Activated CD8-positive, alpha-beta memory T cell treated with anti-CD3 and anti-CD28 coated beads for 36 hours (primary cell): ENCODE measurements at regions not wholly inside any gene's neighbourhood (a gene's known extent, or its start where the extent isn't known, plus 50 kb on each side); places are given as distances from the start of the nearest gene placed in this dataset.

ENCODE experiments used
- CTCF ChIA-PET: fragments of 350-600 bp; sonication (Branson Sonifier 250); formaldehyde crosslinking; loops from one replicate; lab custom pipeline; 2021; ENCODE audit warnings: antibody characterized with exemption; lab: Charles Lee
- POLR2A ChIA-PET: fragments of 350-600 bp; sonication (Branson Sonifier 250); formaldehyde crosslinking; loops from one replicate; lab custom pipeline; 2021; ENCODE audit warnings: antibody characterized with exemption; lab: Charles Lee

DNA sequence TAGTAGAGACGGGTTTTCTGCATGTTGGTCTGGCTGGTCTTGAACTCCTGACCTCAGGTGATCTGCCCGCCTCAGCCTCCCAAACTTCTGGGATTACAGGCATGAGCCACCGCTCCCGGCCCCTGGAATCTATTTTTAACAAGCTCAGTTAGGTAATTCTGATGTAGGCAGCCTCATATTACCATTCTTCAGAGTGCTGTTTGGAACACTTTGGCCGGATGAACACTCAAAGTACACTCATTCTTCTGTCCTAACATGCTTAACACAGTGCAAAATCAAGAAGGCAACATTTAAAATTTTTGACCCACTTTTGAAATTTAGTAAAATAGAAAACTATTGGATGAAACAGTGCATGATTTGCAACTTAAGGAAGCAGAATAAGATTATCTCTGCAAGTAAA is 586.7 kb upstream of the CHORDC1 start:
- POLR2A ChIA-PET = no interaction called here
- CTCF ChIA-PET = no interaction called here

DNA sequence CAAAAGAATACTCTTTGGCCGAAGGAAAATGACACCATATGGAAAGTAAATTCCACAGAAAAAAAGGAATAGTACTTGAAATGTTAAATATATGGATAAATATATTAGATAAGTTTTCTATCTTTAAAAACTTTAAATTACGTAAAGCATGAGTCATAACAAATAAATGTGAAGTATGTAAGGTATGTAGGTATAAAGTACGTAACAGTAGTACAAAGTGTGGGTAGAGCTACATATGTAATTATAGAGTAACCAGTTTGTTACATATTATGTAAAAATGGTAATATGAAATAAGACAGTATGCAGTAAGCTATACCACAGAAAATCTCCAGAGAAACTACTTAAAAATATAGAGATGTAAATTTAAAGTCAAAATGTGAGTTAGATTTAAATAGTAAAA is 582.3 kb upstream of the CHORDC1 start:
- ChIA-PET CTCF (no interaction called here), POLR2A (no interaction called here)

DNA sequence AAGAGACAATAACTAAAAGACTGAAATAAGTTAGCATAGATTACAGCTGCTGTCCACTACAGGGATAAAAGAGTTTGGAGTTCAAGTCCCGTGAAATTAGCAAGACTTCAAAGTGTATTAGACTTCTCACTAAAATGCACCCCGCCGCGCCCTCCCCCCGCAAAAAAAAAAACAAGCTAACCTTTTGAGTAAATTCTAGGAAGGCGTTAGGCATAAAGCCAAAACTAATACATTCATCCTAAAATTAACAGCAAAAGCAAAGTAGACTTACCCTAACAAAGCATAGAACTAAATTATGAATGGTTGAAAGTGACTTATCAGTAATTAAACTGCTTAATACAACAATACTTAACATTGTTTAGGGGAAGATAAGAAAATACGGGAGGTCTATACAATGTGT is 581.0 kb upstream of the CHORDC1 start:
- POLR2A ChIA-PET = interaction anchor here (0.6 kb wide), 1 partner anchor 132 kb away, joined by 3 read pairs; no protein-coding TSS in a partner anchor

DNA sequence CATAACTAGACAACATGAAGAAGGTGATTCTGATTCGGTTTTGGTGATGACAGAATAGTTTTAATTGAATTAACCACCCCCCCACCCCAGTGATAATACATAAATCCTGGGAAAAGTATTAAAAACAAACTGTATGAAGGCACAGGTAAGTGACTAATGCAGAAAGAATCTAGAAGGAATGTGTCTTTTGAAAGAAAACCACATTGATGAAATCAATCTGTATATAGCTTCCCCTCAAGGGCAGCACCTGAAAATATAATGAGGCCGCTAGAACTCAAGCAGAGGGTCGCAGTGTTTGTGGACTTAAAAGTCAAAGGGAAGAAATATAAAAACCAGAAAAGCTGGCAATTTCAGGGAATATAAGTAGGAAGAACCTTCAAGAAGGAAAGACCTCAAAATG is 580.5 kb upstream of the CHORDC1 start:
- POLR2A ChIA-PET = no interaction called here
- CTCF ChIA-PET = no interaction called here

More for the DNA sequence above, 581.0 kb upstream of the CHORDC1 start:
- CTCF ChIA-PET = no interaction called here

DNA sequence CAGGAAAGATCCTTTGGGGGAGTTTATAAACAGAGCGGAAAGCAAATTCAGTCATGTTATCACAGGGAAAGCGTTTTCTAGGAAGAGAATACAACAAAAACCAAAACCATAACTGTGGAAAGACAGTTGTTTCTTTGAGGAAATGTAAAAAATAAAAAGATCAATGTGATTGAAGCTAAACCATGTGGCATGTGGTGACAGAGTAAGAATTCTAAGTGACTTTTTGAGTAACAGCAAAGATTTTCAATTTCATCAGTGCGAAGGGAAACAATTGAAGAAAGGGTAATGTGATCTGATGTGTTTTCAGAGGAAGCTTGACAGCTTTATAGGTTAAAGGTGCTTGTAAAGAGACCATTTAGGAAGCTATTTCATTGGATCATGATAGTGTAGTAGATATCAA is 575.9 kb upstream of the CHORDC1 start:
- CTCF ChIA-PET = no interaction called here
- POLR2A ChIA-PET = no interaction called here

DNA sequence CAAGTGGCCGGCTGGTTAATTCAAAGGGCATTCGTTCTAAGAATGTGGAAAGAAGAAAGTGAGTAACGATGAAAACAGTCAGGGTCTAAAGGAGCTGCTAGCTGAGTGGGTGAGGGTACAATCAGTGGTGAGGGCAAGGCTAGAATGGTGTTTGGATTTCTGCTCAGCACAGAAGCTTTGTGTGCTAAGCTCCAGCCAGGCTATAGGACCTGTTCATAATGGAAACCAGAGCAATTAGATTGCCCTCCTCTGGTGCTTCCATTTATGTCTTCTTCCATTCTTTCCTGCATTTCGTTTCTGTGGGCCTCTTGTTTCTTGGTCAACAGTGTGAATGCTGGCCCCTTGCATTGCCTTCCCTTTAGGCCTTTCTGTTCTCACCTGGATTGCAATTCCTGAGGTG is 572.9 kb upstream of the CHORDC1 start:
- POLR2A ChIA-PET = no interaction called here
- CTCF ChIA-PET = no interaction called here

DNA sequence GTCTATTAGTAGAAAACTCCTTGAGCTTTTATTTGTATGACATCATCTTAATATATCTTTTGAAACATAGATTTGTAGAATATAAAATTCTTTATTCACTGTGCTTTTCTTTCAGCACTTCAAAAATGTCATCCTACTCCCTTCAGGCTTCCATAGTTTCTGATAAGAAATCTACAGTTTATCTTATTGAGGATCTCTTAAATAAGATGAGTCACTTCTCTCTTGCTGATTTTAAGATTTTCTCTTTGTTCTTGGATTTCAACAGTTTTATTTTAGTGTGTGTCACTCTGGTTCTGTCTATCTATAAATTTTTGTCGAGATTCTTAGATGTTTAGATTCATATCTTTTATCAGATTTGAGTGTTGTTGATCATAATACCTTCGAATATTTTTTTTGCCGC is 566.1 kb upstream of the CHORDC1 start:
- ChIA-PET POLR2A (no interaction called here), CTCF (no interaction called here)

DNA sequence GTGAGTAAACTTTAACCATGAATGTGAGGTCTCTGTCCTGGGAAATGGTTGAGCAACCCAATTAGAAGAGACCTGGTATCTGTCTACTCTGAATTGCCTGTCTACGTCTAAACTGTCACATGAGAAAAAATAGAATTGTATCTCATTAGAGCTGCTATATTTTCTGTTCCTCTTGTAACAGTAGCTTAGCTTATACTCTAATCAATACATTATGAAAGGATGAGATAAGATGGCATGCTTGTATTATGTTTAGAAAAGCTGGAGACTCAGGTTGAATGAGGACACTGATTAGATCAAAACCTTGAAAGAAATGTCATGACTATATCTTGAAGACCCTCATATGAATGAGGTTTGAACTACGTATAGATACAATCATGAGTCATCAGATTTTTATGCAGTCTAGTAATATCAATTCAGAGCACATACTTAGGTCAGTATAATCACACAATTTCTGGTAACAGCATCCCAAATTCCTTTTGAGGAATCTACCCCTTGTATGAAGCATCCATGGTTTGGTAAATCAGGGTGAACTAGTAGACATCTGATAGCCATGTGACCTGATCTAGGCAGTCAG is 561.5 kb upstream of the CHORDC1 start:
- ChIA-PET POLR2A (no interaction called here), CTCF (no interaction called here)

DNA sequence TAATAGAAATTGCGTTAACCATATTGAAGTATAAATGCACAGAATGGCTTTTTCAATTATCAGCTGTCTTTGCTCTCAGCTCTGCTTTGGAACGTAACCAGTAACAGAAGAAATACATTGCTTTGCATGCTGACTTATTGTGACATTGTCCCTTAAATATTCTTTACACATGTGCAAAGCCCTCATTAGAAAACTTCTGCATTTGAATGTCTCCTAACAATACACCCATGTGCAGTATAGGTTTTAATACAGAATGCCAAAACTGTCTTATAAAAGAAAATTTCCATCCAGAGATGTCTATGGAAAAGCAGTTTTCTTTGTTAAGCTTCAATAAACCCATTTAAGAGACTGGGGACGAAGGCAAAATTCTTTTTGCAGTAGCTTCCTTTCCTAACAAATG is 560.3 kb upstream of the CHORDC1 start:
- ChIA-PET POLR2A (no interaction called here), CTCF (no interaction called here)

DNA sequence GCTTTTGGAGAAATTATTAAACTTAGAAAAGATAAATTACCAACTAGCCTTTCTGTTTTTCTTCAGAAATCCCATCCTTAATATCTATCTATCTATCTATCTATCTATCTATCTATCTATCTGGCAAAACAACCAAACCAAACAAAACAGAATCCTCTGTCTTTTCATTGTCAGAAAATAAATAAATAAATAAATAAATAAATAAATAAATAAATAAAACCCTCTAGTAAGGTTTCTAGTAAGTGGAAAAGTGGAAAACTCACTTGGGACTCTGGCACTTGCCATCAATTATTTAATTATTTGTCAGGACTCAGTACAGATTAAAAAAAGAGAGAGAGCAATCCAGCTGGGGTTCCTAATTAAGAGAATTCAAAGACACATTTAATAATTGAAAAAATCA is 556.2 kb upstream of the CHORDC1 start:
- ChIA-PET POLR2A (no interaction called here), CTCF (no interaction called here)

DNA sequence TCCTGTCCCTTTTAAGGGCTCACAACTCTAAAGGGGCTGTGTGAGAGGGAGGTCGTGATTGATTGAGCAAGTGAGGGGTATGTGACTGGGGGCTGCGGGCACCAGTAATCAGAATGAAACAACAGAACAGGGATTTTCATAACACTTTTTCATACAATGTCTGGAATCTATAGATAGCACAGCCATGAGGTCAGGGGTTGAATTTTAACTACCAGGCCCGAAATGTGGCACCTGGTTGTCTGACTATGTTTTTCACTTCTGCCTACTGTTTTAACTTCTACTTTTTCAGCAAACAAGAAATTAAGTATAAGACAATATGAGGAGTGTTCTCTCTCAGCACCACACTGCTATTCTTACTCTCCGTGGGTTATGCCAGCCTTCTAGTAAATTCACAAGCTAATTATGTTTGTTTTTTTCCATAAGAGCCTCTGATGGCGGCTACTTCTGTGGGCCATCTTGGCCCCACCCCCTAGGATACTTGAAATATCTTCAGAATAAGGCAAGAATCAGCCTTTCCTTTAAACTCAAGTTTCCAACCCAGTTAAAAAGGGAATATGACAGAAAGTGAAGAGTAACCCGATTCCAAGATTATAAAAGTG is 552.8 kb upstream of the CHORDC1 start:
- POLR2A ChIA-PET = no interaction called here
- CTCF ChIA-PET = no interaction called here

DNA sequence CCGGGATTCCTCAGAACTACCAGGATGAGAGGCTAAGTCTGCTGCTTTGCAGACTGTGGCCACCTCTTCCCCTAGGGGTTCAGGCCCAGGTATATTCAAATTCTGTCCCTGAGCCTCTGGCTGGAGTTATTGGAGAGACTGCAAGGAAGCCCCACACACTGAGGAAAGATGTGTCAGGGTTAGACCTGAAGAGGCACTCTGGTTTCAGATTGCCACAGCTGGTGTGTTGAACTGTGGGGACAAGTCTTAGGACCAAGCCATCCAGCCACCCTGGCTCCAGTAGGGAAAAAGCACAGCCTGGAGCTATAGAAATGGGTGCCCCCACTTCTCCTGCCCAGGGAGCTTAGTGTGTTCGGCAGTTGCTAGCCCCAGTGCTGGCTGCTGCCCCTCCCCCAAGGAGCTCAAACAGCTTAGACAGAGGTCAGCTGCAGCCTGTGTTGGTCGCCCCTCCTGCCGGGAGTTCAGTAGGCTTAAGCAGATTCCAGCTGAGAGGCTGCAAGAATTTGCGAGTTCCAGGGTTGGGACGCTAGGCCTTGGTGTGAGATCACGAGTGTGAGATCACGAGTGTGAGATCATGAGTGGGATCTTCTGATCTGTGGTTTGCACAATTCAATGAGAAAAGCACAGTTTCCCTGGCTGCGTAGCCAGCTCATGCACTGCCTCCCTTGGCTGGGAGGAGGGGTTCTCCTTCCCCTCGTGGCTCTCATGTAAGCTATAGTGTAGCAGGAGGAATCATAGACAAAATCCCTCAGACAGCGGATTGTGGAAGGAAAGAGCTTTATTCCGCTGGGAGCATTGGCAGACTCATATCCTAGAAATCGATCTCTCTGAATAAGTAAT is 552.1 kb upstream of the CHORDC1 start:
- CTCF ChIA-PET = no interaction called here
- POLR2A ChIA-PET = no interaction called here

DNA sequence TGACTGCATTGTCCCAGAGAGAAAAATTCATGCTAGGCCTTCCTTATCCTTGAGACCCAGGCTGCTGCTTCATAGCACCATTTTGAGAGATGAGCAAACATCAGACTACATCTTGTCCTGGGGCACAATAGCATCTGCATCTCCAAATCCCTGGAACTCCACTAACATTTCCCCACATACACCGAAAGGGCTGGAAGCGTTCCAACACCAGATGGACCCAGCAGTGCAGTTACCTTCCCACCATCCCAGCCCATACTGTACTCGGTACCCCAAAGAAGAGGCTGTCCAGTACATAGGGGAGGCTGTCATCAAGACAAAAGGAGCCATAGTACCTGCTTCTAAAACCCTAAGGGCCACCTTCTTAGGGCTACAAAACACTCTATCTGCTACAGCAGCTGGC is 547.2 kb upstream of the CHORDC1 start:
- POLR2A ChIA-PET = no interaction called here
- CTCF ChIA-PET = no interaction called here

DNA sequence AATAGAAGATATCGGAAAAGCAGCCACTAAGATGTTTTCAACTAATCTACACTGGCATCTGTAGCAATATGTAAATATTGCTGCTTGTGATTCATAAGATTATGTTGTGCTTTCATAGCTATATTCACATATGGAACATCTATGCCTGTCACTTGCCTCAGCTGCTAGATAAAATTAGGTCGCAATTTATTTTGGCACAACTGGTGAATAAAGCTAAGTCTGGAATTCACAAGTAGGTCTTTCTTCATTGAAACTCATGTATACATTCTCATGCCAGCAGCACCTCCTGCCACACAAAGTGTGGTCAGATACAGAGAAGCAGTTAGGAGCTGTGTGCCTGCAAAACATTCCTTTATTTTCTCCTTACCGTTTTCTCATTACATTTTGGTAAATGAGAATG is 543.3 kb upstream of the CHORDC1 start:
- ChIA-PET CTCF (no interaction called here), POLR2A (no interaction called here)

DNA sequence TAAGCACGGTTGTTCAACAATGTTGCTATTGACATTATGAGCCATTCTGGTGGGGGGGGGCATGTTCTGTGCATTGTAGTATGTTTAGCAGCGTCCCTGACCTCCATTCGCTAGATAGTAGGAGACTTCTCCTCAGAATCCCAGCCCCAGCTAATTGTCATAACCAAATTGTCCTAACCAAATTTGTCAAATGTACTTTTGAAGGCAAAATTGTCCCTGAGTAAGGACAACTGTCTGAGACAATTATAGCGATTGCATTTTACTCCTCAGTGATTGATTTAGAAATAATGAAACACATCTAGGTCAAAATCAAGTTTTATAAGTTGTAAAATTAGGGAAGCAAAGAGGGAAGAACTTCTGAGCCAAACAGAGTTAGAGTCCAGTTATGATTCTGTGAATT is 541.8 kb upstream of the CHORDC1 start:
- POLR2A ChIA-PET = no interaction called here
- CTCF ChIA-PET = no interaction called here

DNA sequence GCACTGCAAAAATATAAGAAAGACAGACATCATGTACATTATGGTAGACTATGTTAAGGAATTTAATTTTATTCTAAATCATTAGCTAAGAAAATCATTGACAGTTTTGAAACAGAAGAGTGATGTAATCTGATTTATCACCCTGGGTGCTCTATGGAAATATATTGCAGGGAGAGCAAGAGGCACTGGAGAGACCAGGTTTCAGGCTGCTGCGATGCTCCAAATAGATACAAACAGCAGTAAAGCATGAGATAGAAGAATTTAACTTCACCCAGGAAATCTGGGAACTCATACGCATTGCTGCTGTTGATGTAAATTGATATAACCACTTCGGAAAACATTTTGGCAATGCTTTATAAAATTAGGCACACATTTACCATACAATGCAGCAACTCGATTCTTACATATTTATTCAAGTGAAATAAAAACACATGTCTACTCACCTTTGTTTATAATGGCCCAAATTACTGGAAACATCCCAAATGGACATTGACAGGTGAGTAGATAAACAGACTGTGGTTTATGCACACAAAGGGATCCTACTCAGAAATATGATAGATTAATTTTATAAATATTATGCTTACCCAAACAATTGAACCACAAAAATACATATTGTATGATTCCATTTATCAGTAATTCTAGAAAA is 535.1 kb upstream of the CHORDC1 start:
- CTCF ChIA-PET = no interaction called here
- POLR2A ChIA-PET = no interaction called here

DNA sequence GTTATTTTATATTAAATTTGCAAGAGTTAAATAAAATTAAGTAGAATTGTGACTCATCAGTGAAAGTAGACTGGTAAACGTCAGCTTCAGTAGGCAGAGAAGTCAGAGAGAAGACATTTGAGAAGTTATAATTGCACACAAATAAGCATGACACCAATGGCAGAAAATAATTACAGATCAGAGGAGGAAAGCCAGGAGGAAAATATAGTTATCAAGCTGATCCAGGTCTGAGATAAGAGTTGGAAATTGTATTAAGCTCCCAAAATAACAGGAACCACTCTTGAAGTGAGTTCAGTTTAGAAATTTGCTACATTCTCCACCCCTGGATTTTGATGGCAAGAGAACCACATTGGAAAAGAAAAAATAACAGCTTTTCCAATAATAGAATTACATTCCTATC is 533.8 kb upstream of the CHORDC1 start:
- CTCF ChIA-PET = no interaction called here
- POLR2A ChIA-PET = no interaction called here

DNA sequence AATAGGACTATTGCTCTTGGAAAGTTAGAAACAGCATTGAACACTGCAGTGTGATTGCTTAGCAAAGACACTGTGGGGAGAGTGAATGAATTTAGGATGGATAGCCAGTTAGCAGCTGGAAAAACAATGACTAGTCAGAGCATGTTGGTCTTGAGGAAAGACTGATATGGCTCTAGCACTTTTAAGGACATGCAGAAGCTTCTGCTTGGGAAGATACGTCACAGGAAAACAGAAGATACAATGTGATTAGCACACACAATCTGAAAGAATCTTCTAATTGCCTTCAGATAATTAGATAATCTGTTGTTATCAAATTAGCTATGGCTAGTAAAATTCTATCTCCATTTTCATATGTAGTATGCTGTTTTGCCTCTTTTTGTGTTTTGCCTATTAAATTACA is 530.7 kb upstream of the CHORDC1 start:
- CTCF ChIA-PET = no interaction called here
- POLR2A ChIA-PET = no interaction called here

DNA sequence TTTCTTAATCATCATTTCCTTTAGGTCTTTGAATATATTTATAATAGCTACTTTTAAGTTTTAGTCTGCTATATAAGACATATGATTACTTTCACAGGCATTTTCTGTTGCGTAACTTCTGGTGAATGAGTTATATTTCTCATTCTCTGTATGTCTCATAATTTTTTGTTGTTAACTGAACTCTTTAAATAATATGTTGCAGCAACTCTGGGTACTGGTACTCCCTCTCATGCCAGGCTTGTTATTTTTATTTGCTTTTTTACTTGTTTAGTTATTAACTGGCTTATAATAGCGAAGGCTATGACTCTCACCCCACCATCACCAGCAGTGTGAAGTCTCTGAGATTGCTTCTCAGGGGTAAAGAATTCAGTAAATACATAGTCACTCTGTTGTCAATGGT is 524.2 kb upstream of the CHORDC1 start:
- CTCF ChIA-PET = no interaction called here
- POLR2A ChIA-PET = no interaction called here

DNA sequence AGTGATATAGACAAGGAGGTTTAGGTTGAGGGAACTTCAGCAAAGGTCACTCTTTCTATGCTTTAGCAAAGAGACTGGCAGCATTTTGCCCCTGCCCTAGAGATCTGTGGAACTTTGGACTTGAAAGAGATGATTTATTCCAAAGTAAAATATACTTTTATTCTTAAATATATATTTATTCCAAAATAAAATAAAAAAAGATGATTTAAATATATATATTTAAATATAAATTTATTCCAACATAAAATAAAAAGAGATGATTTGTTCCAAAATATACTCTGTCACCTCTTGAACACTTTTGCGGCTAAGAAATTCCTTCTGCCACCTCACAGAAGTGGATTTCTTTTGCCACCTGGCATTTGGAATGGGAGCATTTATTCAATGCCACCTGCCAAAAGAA is 521.3 kb upstream of the CHORDC1 start:
- ChIA-PET CTCF (no interaction called here), POLR2A (no interaction called here)

DNA sequence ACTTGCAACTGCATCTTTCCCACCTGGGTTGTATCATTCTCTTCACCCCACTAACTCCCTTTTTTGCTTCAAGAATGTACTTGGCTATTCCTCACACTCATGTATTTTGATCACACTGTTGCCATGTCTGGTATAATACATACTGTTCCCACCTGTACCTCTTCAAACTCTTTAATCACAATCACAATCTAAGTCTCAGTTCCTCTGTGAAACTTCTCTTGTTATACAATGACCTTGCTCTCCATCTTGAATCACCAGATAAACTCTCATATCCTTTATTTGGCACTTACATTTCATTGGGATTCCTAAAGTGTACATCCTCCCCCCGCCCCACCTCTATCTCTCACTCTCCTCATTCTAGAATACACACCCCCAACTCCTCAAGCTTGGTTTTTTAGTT is 516.0 kb upstream of the CHORDC1 start:
- CTCF ChIA-PET = no interaction called here
- POLR2A ChIA-PET = no interaction called here
